ENCODE measurements at regions not wholly inside any gene's neighbourhood (a gene's known extent, or its start where the extent isn't known, plus 50 kb on each side); places are given as distances from the start of the nearest gene placed in this dataset.
A peak's percentile ranks its signal among the peaks of the same experiment; 100 is the strongest.

DNA sequence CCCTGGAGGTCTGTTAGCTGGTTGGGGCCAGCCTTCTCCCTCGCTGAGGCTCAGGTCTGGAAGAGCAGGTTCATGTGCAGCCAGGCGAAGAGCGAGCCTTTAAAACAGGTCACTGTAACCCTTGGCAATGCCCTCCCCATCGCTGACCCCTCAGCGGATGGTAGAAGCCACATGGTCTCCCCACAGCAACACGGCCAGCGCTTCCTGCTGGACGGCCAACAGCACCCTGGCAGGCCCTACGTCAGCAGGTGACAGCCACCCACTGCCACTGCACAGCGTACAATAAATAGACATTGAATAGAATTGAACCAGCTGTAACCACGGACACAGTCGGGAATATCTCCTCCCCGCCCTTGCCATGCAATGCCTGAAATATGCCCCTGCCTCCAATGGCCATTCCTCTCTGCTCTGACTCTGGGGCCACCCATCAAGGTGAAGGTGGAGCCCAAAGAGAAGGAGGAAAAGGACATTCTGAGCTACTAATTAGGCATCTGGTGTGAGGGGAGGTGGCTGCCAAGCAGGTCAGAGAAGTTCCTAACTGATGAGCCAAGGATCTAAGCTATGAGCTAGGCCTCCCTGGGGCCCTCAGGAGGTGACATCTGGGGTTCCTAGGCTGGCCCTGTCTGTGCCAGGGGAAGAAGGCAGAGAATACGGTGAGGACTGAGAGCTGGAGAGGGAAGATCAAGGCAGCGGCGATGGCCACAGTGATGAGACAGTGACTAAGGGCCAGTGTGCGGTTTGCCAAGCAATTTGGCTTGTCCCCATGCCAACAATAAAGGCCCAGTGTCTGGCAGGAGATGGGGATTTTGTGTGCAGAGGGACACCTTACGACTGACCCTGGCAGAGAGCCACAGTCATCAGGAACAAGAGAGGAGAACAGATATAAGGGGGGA is 202.3 kb downstream of the BCOR start:
- no peak for DNase-seq (ENCODE audit: low read depth)

DNA sequence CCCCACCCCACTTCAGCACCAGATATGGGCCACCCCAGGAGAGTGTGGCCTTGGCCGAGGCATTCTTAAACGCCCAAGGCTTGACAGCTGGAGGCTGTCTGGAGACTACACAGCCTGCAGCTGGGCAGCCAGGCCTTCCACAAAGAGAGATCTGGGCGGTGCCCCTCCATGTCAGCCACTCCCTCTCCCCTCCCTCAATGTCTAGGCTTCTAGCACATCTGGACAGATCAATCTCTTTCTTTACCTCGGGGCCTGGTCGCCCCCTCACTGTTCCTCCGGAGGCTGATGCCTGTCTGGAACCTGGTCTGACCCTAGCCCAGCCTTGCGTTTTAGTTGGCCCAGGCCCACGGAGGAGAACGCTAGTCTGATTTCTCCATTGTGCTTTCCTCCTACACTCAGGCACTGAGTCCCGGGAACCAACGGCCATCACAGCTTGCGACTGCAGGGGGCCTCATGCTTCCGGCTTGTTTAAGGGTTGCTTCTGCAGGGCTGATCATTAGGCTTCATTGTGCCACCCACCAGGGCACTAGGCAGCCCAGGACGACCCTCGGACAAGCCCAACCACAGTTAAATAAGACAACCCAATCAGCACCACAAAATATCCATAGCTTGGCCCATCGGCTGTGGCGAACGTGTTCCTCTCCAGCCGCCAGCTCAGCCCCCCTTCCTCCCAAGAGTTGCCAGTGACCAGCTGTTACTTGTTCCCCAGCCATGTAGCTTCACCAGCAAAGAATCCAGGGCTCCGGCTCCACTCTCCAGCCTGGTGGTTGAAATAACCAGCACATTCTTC is 200.6 kb downstream of the BCOR start:
- DNase-seq (ENCODE audit: low read depth): peak; percentile 50

DNA sequence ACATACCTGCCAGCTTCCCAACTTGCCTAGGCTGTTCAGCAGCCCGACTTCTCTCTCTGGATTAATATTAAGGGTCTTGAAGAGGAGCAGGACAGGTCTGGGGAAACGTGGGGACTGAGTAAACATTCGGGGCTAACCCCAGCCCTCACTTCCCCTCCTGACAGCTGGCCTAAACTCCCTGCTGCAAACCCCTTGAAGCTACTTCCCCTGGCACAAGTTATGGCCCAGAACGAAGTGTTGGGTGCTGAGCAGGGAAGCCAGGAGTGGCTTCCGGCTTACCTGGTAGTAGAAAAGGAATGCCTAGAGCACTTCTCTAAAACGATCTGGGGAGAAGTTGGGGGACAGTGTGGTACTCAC is 200.0 kb downstream of the BCOR start:
- no peak for DNase-seq (ENCODE audit: low read depth)

DNA sequence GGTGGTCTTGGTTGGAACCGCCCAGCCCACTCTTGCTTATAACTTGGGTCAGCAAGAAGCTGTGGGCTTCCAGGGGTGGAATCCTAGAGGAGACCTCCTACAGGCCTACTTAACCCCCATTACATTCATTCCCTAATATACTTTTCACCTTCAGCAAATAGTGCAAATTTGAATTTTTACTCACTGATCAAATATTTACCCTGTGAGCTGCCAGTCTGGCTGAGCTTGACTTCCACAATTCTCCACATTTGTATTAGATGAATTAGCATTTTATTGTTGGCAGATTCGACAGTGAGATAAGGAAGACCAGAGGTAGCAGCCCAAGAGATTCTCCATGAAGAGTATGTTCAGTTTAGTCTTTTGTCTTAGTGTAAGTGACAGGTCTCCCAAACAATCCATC is 199.6 kb downstream of the BCOR start:
- DNase-seq (ENCODE audit: low read depth): no peak

DNA sequence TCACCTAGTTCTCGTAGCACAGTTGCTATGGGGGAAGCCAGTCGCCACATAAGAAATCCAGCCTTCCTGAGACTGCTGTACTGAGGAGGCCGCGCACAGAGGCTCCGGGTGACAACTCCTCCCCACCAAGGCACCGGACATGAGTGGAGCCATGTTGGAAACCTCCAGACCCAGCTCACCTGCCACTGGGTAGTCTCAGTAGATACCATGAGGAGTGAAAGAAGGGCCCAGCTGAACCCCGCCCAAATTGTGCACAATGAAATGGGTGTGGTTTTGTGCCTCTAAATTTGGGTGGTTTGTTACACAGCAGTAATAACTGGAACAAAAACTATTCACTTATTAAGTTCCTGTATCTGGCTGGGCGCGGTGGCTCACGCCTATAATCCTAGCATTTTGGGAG is 198.7 kb downstream of the BCOR start:
- DNase-seq (ENCODE audit: low read depth): no peak

DNA sequence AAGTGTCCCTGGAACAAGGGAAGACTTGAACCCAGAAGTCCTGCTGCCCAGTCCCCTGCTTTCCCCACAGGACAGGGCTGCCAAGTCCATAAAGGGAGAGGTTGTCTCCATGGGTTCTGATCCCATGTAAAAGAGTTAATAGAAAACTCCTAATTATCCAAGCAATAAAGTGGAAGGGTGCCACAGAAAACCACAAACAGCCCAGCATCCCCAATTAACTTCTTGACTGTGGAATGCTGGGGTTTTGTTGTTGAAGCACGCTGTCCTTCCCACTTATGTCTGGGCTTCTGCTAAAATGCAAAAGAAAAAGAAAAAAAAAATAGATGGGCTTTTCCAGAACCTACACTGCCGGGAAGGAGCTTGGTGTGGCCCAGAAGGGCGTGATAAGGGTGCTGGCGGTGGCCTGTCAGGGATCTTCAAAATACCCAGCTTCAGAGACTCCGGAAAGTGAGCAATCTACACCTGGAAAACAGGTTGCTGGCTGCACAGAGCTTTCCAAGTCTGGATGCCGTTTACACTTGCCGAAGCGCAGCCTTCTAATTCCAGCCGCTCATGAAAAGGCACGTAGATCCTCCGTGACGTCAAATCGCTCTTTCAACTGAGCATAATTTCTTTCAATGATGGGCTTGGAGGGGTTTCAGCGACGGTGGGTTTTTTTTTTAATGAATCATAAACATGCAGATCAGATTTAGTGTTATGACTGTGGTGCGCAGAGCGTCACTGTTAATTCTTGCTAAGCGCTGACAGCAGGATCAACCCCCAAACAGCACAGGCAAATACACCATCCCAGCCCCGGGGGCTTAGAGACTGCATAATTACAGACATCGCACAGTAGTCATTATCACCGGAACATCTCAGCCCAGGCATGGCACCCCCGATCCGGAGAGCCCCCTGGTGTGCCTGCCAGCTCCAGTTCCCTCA is 197.6 kb downstream of the BCOR start:
- no peak for DNase-seq (ENCODE audit: low read depth)

DNA sequence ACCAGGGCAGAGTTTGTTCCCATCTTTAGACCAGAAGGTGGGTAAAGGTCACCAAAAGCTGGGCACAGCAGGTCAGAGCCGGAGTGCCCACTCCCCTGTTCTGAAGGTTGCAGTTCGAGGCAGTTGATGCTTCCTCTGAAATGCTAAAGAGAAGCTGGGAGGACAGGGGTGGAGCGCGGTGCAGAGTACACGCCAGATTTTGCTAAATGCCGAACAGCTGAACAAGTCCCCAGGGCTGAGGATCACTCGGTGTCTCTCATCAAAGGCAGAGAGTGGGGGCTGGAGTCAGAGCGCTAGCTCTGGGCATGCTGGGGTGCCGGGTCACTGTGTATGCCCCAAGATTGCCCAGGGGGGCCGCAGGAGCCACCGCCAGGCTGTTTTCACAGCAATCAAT is 197.0 kb downstream of the BCOR start:
- DNase-seq (ENCODE audit: low read depth): no peak

DNA sequence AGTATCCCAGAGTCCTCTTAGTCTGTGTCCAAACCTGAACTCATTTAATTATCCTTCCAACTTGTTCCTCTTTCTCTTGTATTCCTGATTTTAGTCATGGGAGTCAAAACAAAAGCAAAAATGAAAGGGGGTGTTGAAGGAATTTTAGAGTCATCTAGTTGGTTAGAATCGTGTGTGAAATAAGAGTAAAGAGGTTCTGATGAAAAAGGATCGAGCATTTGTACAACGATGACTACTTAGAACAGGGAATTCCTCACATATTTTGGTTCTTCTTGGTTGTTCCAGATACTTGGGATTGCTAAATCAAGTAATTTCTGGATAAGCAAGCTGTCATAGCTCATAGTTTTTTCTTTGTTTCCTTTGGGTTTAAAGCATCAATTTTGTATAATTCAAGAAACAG is 194.4 kb downstream of the BCOR start:
- DNase-seq (ENCODE audit: low read depth): peak; percentile 83

DNA sequence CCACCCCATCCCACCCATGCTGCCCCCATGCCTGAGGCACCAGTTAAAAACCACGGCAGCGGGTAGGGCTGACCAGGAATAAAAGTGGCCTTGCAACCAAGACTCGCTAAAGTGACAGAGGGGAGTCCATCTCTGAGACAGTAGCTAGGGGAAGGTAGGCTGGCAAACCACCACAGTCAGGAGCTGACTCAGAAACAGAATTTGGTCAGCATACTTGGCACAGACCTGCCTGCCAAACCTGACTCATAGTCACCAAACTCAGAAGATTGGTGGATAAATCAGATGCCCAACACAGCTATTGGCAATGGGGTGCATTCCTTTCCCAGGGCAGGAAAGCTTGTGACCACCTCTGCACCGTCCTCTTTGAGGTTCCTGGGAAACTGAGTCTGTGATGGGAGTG is 193.8 kb downstream of the BCOR start:
- peak; percentile 35 for DNase-seq (ENCODE audit: low read depth)

DNA sequence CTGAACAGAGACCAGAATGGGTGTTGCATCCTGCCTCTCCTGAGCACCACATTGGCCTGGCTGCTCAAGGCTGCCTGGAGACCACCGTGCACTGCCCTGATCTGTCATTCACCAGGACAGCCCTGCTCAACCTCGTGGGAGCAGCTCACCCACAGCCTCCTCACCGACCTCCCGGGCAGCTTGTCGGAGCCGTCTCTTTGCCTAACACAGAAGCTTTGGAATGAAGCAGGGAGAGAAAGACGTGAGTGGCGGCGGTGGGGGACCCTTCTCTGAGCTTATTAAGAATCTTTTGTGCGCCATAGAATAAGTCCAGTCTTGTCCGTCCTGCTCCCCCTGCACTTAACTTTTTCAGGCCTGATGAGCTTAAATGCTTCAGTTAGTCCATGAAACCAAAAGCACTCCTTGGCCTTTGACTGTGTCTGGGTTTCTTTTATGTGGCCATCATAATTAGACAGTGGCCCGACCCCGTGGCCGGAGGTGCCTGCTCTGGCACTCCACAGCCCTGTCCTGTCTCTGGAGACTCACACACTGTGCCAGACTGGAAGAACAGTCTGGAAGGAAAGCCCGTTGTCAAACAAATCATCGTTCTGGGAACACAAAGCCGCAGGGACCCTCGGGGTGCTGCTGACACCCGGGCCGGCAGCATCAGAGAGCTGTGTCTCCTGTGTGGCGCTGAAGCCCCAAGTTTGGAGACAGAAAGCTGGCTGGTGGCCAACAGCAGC is 192.8 kb downstream of the BCOR start:
- DNase-seq (ENCODE audit: low read depth): no peak

DNA sequence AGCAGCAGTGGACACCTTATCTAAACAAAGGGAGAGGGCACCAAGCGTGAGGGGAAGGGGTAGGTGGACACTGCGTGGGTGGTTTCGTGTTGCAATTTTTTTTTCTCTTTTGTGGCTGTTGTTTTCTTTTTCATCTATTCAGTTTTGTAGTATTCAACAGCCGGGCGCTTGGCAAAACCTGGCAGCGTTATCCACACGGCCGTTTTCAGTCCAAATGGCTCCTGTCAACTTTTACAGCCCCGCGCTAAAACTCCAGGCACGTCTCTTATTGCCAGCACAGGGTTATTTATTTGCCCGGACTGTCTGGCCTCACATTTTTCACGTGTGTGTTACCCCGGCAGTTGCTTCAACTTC is 192.2 kb downstream of the BCOR start:
- peak; percentile 35 for DNase-seq (ENCODE audit: low read depth)

DNA sequence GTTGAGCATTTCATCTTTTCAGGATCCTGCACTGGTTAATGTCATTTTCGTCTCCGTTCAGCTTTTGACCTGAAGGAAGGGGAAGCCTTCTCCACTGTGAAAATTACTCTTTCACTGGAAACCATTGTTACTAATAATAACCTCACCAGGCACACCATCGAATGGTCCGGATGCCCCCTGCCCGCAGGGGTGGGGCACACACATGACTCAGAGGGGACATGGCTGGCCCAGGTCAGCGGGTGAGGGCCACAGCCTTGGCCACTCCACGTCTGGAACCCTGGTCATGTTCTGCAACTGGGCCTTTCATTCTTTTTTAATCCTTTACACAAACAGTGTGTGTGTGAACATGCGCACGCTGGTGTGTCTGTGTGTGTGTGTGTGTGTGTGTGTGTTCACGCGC is 191.8 kb downstream of the BCOR start:
- DNase-seq (ENCODE audit: low read depth): no peak

DNA sequence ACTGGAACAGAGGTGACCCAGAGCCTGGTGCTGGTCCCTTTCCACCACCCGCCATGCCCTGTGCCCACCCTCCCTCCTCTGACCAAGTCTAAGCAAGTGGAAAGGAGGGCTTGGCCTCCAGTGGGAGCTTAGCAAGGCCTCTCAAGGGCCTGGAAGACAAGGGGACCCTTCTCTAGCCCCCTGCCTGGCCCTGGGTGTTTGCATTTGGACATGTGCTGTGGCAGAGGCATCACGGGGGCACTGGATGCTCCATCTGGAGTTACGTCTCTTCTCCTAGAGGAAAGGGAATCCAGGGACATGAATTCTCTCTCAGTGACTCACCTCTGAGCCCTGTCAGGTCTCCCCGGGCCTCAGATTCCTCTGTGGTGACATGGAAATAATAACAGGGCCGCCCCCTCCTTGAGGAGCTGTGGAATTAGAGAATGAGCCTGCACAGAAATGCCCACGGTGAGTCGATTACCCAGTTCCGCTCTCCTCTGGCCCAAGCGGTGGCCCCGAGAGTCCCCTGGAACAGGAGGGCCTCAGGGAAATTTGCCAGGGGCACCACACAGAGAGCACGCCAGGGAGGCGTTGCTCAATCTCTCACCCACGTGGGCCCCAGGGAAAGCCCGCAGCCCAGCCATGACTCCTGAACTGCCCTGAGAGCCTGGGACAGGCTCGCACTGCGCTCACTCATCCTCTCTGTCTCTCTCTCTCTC is 189.6 kb downstream of the BCOR start:
- DNase-seq (ENCODE audit: low read depth): peak; percentile 90

DNA sequence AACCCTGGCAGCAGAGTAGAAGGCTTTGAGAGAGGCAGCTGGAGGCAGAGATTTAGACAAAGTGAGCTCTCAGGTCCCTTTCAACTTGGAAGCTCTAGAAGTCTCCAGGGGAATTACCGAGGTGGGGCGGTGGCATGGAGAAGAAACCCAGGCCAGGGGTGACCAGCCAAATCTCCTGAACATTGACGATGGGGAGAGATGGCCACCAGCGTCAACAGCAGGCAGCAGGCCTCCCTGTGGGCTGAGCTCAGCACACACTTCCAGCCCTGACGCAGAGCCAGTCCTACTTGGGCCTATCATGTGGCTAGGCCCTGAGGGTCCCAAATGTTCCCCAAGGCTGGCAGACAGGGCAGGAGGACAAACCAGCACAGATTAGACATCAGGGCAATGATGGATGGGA is 187.8 kb downstream of the BCOR start:
- no peak for DNase-seq (ENCODE audit: low read depth)

DNA sequence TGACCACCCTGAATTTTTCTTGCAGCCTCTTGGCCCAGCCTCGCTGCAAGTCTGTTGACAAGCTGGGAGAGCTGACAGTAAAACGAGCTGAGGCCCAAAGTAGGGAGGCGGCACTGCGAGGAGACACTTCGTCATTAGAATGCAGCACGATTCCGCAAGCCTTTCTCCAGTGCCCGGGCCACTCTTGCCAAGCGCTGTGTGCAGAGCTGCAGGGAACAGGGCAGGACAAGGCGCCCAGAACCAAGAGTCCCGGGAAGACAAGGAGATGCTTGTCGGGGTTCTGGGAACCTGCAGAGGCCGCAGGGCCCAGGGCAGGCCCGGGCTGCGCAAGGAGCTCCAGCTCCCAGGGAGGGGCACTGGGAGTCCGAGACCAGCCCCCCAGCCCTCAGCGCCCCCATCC is 187.1 kb downstream of the BCOR start:
- DNase-seq (ENCODE audit: low read depth): no peak

DNA sequence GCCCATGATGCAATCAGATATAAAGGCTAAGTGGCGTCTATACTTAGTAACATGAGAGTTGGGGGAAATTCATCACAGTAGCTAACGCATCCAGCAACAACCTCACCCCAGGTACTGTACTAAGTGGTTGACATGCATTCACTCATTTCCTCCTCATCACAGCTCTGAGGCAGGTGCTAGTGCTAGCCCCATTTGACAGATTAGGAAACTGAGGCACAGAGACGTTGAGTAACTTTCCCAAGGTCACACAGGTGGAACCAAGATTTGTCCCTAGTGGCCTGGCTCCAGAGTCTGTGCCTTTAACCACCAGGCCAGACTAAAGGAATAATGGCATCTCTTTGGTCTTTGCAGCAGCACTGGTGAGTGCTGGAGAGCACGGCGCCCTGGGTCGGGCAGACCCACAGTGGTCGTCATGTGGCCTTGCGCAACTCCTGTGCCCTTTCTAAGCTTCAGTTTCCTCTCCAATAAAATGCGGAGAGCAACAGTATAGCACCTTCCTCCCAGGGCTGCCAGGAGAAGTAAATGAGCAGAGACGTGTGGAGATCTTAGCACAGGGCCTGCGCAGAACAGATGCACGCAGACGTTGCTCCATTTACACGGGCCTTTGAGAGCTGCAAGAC is 186.4 kb downstream of the BCOR start:
- DNase-seq (ENCODE audit: low read depth): no peak

DNA sequence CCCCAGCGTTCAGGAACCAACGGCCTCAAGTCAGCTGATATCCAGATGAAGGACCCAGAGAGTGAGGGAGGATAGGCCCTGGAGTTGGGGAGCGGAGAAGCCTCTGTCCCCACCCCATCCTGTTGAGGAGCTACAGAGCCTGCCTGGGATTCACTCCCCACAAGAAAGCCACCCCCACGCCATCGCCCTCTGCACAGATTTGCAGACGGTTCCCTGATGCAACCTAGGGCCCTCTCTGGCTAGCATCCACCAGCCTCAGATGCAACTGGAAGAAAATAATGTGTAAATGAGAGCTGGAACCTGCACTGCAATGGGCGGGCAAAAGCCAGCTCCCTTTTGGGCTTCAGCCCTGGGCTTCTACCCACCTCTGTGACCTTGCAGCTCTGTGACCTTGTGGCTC is 185.6 kb downstream of the BCOR start:
- DNase-seq (ENCODE audit: low read depth): no peak

DNA sequence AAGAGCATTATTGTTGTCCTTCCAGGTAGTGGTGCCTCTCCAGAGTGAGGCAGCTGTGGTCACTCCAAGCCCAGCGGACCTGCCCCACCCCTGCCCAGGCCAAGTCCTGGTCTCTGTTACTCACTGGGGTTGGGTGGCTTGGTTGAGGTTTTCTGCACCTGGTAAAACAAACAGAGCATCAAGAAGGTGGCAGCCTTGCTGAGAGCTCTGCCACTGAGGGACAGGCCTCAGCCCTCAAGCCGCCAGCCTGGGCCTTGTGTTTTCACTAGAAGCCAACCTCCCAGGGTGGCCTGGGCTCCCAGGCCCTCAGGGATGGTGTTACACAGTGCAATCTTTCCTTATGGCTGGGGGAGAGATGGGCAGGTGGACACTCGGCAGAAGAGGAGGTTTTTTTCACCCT is 182.7 kb downstream of the BCOR start:
- no peak for DNase-seq (ENCODE audit: low read depth)

DNA sequence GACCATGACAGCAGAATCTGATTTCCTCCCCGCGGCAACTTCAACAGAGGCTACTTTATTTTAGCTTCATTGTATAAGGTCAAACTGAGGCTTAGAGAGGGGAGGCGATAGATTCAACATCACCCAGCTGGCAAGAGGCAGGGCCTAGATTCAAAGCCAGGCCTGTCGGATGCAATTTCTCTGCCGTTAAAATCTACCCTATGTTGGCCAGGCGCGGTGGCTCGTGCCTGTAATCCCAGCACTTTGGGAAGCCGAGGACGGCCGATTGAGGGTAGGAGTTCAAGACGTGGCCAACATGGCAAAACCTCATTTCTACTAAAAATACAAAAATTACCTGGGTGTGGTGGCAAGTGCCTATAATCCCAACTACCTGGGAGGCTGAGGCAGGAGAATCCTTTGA is 182.2 kb downstream of the BCOR start:
- DNase-seq (ENCODE audit: low read depth): no peak

DNA sequence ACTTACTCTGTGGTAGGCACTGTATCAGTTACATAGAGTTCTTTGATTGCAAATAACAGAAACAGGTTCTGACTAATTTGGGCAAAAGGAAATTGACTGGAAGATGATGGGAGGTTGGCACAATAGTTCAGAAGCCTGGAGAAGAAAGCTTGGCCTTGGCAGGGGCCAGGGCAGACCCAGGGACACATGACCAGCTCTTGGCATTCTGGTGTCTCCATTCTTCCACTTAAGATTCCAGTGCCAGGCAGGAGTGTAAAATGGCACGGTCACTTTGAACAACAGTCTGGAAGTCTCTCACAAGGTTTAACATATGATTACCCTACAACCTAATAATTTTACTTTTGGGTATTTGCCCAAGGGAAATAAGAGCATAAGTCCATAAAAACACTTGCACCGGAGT is 175.9 kb downstream of the BCOR start:
- DNase-seq (ENCODE audit: low read depth): no peak

DNA sequence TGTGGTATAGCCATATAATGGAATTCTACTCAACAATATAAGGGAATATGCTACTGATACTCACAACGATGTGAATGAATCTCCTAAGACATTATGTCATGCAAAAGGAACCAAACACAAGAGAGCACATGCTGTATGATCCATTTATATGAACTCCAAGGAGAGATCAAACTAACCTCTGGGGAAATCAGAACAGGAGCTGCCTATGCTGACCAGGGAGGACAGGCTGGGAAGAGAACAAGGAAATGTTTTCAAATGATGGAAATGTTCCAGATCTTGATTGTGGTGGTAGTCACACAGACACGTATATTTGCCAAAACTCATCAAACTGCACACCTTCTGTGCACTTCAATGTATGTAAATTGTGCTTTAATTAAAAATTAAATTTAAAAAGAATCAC is 175.3 kb downstream of the BCOR start:
- DNase-seq (ENCODE audit: low read depth): no peak

Measured in amniotic epithelial cell (primary cell).